ENCODE measurements at regions not wholly inside any gene's neighbourhood (a gene's known extent, or its start where the extent isn't known, plus 50 kb on each side); places are given as distances from the start of the nearest gene placed in this dataset.

- H3K9me3 ChIP-seq (ENCODE audit: control insufficient read depth in 2 of 3, insufficient read depth in 1 of 3, low read length in 3 of 3): peaks cover 0 to 3% (median 0%) of the 10 kb centered on the region in 3 donors
- H3K27ac ChIP-seq (ENCODE audit: low read depth in 2 of 2, low read length in 2 of 2): no peak overlapping the region
- FAIRE-seq (no peak), DNase-seq (no peak)
- no peak overlapping the region for H3K9ac ChIP-seq (ENCODE audit: low read length in 3 of 3)
- intact Hi-C loops (cut with DNase I): no loop called here
- no peaks in the 10 kb centered on the region for H3K4me1 ChIP-seq (ENCODE audit: control insufficient read depth in 2 of 3, insufficient read depth in 2 of 3, low read depth in 1 of 3, low read length in 3 of 3)
- TF ChIP-seq CTCF (IDR thresholded peaks at IDR 0.05; ENCODE audit: borderline replicate concordance, extremely low read depth, insufficient read depth): no peak
- no peaks in the 10 kb centered on the region for H3K27me3 ChIP-seq (ENCODE audit: control insufficient read depth, insufficient read depth, low read length)
- H3K36me3 ChIP-seq (ENCODE audit: control insufficient read depth in 2 of 3, insufficient read depth in 3 of 3, low read length in 3 of 3): no peaks in the 10 kb centered on the region
- H3K4me3 ChIP-seq (ENCODE audit: low read length in 3 of 3): no peak overlapping the region
These were observed 552.5 kb upstream of the CRIM1 start for GRCh38 chr2:35803126-35803525.

GRCh38 chr2:35794796-35795450 lies 560.7 kb upstream of the CRIM1 start:
- no peak for TF ChIP-seq CTCF (IDR thresholded peaks at IDR 0.05; ENCODE audit: borderline replicate concordance, extremely low read depth, insufficient read depth)
- H3K27ac ChIP-seq (ENCODE audit: low read depth in 2 of 2, low read length in 2 of 2): no peak overlapping the region

GRCh38 chr2:35790292-35790691 lies 565.3 kb upstream of the CRIM1 start:
- no peak for TF ChIP-seq CTCF (IDR thresholded peaks at IDR 0.05; ENCODE audit: borderline replicate concordance, extremely low read depth, insufficient read depth)
- H3K9ac ChIP-seq (ENCODE audit: low read length in 3 of 3): no peak overlapping the region
- H3K4me1 ChIP-seq (ENCODE audit: control insufficient read depth in 2 of 3, insufficient read depth in 2 of 3, low read depth in 1 of 3, low read length in 3 of 3): no peaks in the 10 kb centered on the region
- DNase-seq (no peak), FAIRE-seq (no peak)
- no peaks in the 10 kb centered on the region for H3K36me3 ChIP-seq (ENCODE audit: control insufficient read depth in 2 of 3, insufficient read depth in 3 of 3, low read length in 3 of 3)
- no peaks in the 10 kb centered on the region for H3K27me3 ChIP-seq (ENCODE audit: control insufficient read depth, insufficient read depth, low read length)
- no peak overlapping the region for H3K27ac ChIP-seq (ENCODE audit: low read depth in 2 of 2, low read length in 2 of 2)
- intact Hi-C loops (cut with DNase I): no loop called here
- H3K9me3 ChIP-seq (ENCODE audit: control insufficient read depth in 2 of 3, insufficient read depth in 1 of 3, low read length in 3 of 3): no peaks in the 10 kb centered on the region
- H3K4me3 ChIP-seq (ENCODE audit: low read length in 3 of 3): no peak overlapping the region

More at GRCh38 chr2:35794796-35795450, 560.7 kb upstream of the CRIM1 start:
- Histone ChIP-seq H3K4me3 (ENCODE audit: low read length in 3 of 3) (no peak overlapping the region), H3K4me1 (ENCODE audit: control insufficient read depth in 2 of 3, insufficient read depth in 2 of 3, low read depth in 1 of 3, low read length in 3 of 3) (no peaks in the 10 kb centered on the region), H3K27me3 (ENCODE audit: control insufficient read depth, insufficient read depth, low read length) (no peaks in the 10 kb centered on the region), H3K9me3 (ENCODE audit: control insufficient read depth in 2 of 3, insufficient read depth in 1 of 3, low read length in 3 of 3) (no peaks in the 10 kb centered on the region), H3K36me3 (ENCODE audit: control insufficient read depth in 2 of 3, insufficient read depth in 3 of 3, low read length in 3 of 3) (no peaks in the 10 kb centered on the region), H3K9ac (ENCODE audit: low read length in 3 of 3) (no peak overlapping the region)
- DNase-seq (no peak), FAIRE-seq (no peak)
- intact Hi-C loops (cut with DNase I): no loop called here

- no peak for FAIRE-seq
- no peaks in the 10 kb centered on the region for H3K27me3 ChIP-seq (ENCODE audit: control insufficient read depth, insufficient read depth, low read length)
- H3K36me3 ChIP-seq (ENCODE audit: control insufficient read depth in 2 of 3, insufficient read depth in 3 of 3, low read length in 3 of 3): no peaks in the 10 kb centered on the region
- no peaks in the 10 kb centered on the region for H3K9me3 ChIP-seq (ENCODE audit: control insufficient read depth in 2 of 3, insufficient read depth in 1 of 3, low read length in 3 of 3)
- H3K9ac ChIP-seq (ENCODE audit: low read length in 3 of 3): no peak overlapping the region
- no peak overlapping the region for H3K4me3 ChIP-seq (ENCODE audit: low read length in 3 of 3)
- no peak overlapping the region for H3K27ac ChIP-seq (ENCODE audit: low read depth in 2 of 2, low read length in 2 of 2)
- no peak for TF ChIP-seq CTCF (IDR thresholded peaks at IDR 0.05; ENCODE audit: borderline replicate concordance, extremely low read depth, insufficient read depth)
- DNase-seq: no peak
- no peaks in the 10 kb centered on the region for H3K4me1 ChIP-seq (ENCODE audit: control insufficient read depth in 2 of 3, insufficient read depth in 2 of 3, low read depth in 1 of 3, low read length in 3 of 3)
- intact Hi-C loops (cut with DNase I): no loop called here
These were observed 567.0 kb upstream of the CRIM1 start for GRCh38 chr2:35788543-35788942.

Data from kidney (tissue), 13 donors.